ENCODE measurements at regions not wholly inside any gene's neighbourhood (a gene's known extent, or its start where the extent isn't known, plus 50 kb on each side); places are given as distances from the start of the nearest gene placed in this dataset.
"Not testable (repeated sequence)": the region's sequence is repeated elsewhere in the genome, so short reads cannot be mapped to it uniquely, and the experiment has no call there.

DNA sequence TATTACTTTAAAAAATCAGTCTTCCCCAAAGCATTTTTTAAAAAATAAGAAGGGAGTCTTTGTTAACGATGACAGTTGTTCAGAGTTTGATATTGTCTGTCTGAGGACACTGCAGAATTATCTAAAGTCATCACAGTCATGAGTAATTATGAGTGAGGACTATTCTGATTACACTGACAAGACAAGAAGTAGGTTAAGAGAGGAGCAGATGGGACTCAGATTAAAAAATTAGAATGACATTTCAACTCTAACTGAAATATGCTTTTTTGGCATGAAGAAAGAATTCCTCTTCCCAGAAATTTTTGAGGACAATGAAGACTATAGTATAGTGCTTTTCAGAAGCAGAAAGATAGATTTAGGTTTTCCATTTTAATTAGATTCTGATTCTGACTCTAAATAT is 456.5 kb downstream of the EPHA7 start:
- no peak overlapping the region for H4K5ac ChIP-seq (ENCODE audit: insufficient read length, low read depth, low read length)
- no peak overlapping the region for H2BK5ac ChIP-seq (ENCODE audit: insufficient read length, low read length)
- H3K23me2 ChIP-seq (ENCODE audit: insufficient read length, low read depth, low read length, poor library complexity, severe bottlenecking) = no peaks in the 10 kb centered on the region

DNA sequence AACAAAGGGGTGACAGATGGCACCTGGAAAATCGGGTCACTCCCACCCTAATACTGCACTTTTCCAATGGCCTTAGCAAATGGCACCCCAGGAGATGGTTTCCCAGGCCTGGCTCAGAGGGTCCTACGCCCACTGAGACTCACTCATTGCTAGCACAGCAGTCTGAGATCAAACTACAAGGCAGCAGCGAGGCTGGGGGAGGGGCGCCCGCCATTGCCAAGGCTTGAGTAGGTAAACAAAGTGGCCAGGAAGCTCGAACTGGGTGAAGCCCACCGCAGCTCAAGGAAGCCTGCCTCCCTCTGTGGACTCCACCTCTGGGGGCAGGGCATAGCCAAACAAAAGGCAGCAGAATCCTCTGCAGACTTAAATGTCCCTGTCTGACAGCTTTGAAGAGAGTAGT is 467.2 kb downstream of the EPHA7 start:
- Mint-ChIP-seq H3K36me3 (ENCODE audit: insufficient read depth in 1 of 3, low read depth in 3 of 3) (peaks cover 2 to 14% (median 3%) of the 10 kb centered on the region in 3 experiments; a peak in 4 of 7 replicates), H3K9me3 (peaks cover 12 to 19% of the 10 kb centered on the region in 2 experiments; a peak in 4 of 5 replicates)
- not testable (repeated sequence) for H3K27ac Mint-ChIP-seq; H2BK5ac ChIP-seq (ENCODE audit: insufficient read length, low read length); H3K79me1 ChIP-seq (ENCODE audit: insufficient read depth, low read depth, low read length, poor library complexity, severe bottlenecking); H3K56ac ChIP-seq (ENCODE audit: insufficient read length, low read depth, low read length); H3K18ac ChIP-seq (ENCODE audit: insufficient read length, low read depth, low read length); H2BK120ac ChIP-seq (ENCODE audit: low read depth, low read length, poor library complexity, severe bottlenecking); H3K9me3 ChIP-seq (ENCODE audit: control insufficient read depth, low read depth, low read length); H2AK5ac ChIP-seq (ENCODE audit: insufficient read length, low read length); H4K5ac ChIP-seq (ENCODE audit: insufficient read length, low read depth, low read length); H3K23ac ChIP-seq (ENCODE audit: insufficient read length, low read depth, low read length); H3K4ac ChIP-seq (ENCODE audit: low read depth, low read length); H3K14ac ChIP-seq (ENCODE audit: insufficient read depth, low read length); H3K4me1 ChIP-seq (ENCODE audit: insufficient read depth, low read length); H3K9ac ChIP-seq (ENCODE audit: extremely low read depth, insufficient read length, low read length); H3K79me2 ChIP-seq (ENCODE audit: insufficient read depth, low read length); H2BK12ac ChIP-seq (ENCODE audit: insufficient read length, low read depth, low read length); H3K27me3 Mint-ChIP-seq (ENCODE audit: low read depth); H4K8ac ChIP-seq (replicated peaks; ENCODE audit: insufficient read length, low read depth, low read length); H3K4me1 Mint-ChIP-seq; H3T11ph ChIP-seq (ENCODE audit: low read length); H3K23me2 ChIP-seq (ENCODE audit: insufficient read length, low read depth, low read length, poor library complexity, severe bottlenecking); DNase-seq; H3K4me2 ChIP-seq (ENCODE audit: insufficient read depth, insufficient read length, low read length); H4K20me1 ChIP-seq (ENCODE audit: control insufficient read depth, insufficient read depth, insufficient read length); H2AFZ ChIP-seq (ENCODE audit: low read length); H3K4me3 Mint-ChIP-seq; H2BK15ac ChIP-seq (ENCODE audit: low read depth, low read length); H3K27ac ChIP-seq (ENCODE audit: insufficient read length, low read depth, low read length); H4K91ac ChIP-seq (ENCODE audit: insufficient read length, low read depth, low read length); H3K27me3 ChIP-seq (ENCODE audit: insufficient read depth, low read length); H2BK20ac ChIP-seq (ENCODE audit: low read depth, low read length, poor library complexity, severe bottlenecking)
- WGBS (ENCODE audit: extremely low coverage, insufficient read length, low lambda C conversion rate) = no CpG with 5 or more reads among the region's 7 CpGs

More for the DNA sequence above, 456.5 kb downstream of the EPHA7 start:
- Histone ChIP-seq H2BK12ac (ENCODE audit: insufficient read length, low read depth, low read length) (no peak overlapping the region), H2BK15ac (ENCODE audit: low read depth, low read length) (no peak overlapping the region), H4K8ac (replicated peaks; ENCODE audit: insufficient read length, low read depth, low read length) (no peak overlapping the region), H3K27me3 (ENCODE audit: insufficient read depth, low read length) (no peaks in the 10 kb centered on the region), H3K79me2 (ENCODE audit: insufficient read depth, low read length) (no peaks in the 10 kb centered on the region), H3K9me3 (ENCODE audit: control insufficient read depth, low read depth, low read length) (peaks cover 15% of the 10 kb centered on the region), H2AFZ (ENCODE audit: low read length) (no peak overlapping the region), H3K18ac (ENCODE audit: insufficient read length, low read depth, low read length) (no peak overlapping the region), H2BK20ac (ENCODE audit: low read depth, low read length, poor library complexity, severe bottlenecking) (no peak overlapping the region), H3K14ac (ENCODE audit: insufficient read depth, low read length) (no peak overlapping the region), H3K9ac (ENCODE audit: extremely low read depth, insufficient read length, low read length) (no peak overlapping the region), H3K4me1 (ENCODE audit: insufficient read depth, low read length) (no peaks in the 10 kb centered on the region), H3T11ph (ENCODE audit: low read length) (no peak overlapping the region), H4K20me1 (ENCODE audit: control insufficient read depth, insufficient read depth, insufficient read length) (no peaks in the 10 kb centered on the region), H3K4ac (ENCODE audit: low read depth, low read length) (no peak overlapping the region), H4K91ac (ENCODE audit: insufficient read length, low read depth, low read length) (no peak overlapping the region), H3K79me1 (ENCODE audit: insufficient read depth, low read depth, low read length, poor library complexity, severe bottlenecking) (no peaks in the 10 kb centered on the region), H3K27ac (ENCODE audit: insufficient read length, low read depth, low read length) (no peak overlapping the region), H2AK5ac (ENCODE audit: insufficient read length, low read length) (no peak overlapping the region), H3K23ac (ENCODE audit: insufficient read length, low read depth, low read length) (no peak overlapping the region), H3K56ac (ENCODE audit: insufficient read length, low read depth, low read length) (no peak overlapping the region), H3K4me2 (ENCODE audit: insufficient read depth, insufficient read length, low read length) (no peak overlapping the region), H2BK120ac (ENCODE audit: low read depth, low read length, poor library complexity, severe bottlenecking) (no peak overlapping the region)
- Mint-ChIP-seq H3K27ac (no peak overlapping the region), H3K4me3 (no peak overlapping the region), H3K4me1 (peaks cover 4 to 5% of the 10 kb centered on the region in 2 experiments; a peak in 2 of 4 replicates), H3K27me3 (ENCODE audit: low read depth) (0 out of 2 replicates have a peak, but pooled peaks cover 1% of the 10 kb centered on the region), H3K9me3 (peaks cover 21 to 22% of the 10 kb centered on the region in 2 experiments), H3K36me3 (ENCODE audit: insufficient read depth in 1 of 3, low read depth in 3 of 3) (peaks cover 6 to 19% (median 13%) of the 10 kb centered on the region in 3 experiments; a peak in 6 of 7 replicates)
- TF ChIP-seq, protein P1, sequence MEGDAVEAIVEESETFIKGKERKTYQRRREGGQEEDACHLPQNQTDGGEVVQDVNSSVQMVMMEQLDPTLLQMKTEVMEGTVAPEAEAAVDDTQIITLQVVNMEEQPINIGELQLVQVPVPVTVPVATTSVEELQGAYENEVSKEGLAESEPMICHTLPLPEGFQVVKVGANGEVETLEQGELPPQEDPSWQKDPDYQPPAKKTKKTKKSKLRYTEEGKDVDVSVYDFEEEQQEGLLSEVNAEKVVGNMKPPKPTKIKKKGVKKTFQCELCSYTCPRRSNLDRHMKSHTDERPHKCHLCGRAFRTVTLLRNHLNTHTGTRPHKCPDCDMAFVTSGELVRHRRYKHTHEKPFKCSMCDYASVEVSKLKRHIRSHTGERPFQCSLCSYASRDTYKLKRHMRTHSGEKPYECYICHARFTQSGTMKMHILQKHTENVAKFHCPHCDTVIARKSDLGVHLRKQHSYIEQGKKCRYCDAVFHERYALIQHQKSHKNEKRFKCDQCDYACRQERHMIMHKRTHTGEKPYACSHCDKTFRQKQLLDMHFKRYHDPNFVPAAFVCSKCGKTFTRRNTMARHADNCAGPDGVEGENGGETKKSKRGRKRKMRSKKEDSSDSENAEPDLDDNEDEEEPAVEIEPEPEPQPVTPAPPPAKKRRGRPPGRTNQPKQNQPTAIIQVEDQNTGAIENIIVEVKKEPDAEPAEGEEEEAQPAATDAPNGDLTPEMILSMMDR (conservative IDR thresholded peaks at IDR 0.05) = no peak
- WGBS (ENCODE audit: extremely low coverage, insufficient read length, low lambda C conversion rate) = no CpG with 5 or more reads among the region's 1 CpG
- no peak for DNase-seq

Measured in H9 (cell line).